GM12875 (cell line): ENCODE measurements at regions not wholly inside any gene's neighbourhood (a gene's known extent, or its start where the extent isn't known, plus 50 kb on each side); places are given as distances from the start of the nearest gene placed in this dataset.

ENCODE experiments used
- H3K4me3 ChIP-seq: one replicate; pipeline ENCODE4 v1.5.1; 2011; ENCODE audit warnings: low read depth, low read length, control low read depth
- TF ChIP-seq, protein P1 (sequence below): IDR thresholded peaks from 2 replicates; pipeline ENCODE4 v1.5.1; 2011; ENCODE audit warnings: low read depth, mild to moderate bottlenecking, control low read depth, inconsistent platforms, low read length, moderate library complexity, borderline replicate concordance; ENCODE audit not compliant: insufficient read depth

DNA sequence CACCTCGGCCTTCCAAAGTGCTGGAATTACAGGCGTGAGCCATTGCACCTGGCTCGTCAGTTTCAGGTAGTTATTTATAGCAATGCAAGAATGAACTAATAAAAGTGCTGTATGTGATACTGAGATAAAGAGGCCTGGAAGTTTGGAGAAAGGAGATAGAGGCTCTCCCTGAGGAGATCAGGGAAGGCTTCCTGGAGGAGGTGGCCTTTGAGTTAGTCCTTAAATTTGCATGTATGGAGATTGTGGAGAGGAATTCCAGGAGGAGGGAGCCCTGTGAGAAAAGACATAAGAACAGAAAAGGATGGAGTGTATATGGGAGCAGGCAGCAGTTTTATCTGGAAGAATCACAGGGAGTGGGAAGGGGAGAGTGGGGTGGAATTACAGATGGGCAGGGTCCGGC lies 276.6 kb upstream of the EEF2KMT start:
- TF ChIP-seq, protein P1, sequence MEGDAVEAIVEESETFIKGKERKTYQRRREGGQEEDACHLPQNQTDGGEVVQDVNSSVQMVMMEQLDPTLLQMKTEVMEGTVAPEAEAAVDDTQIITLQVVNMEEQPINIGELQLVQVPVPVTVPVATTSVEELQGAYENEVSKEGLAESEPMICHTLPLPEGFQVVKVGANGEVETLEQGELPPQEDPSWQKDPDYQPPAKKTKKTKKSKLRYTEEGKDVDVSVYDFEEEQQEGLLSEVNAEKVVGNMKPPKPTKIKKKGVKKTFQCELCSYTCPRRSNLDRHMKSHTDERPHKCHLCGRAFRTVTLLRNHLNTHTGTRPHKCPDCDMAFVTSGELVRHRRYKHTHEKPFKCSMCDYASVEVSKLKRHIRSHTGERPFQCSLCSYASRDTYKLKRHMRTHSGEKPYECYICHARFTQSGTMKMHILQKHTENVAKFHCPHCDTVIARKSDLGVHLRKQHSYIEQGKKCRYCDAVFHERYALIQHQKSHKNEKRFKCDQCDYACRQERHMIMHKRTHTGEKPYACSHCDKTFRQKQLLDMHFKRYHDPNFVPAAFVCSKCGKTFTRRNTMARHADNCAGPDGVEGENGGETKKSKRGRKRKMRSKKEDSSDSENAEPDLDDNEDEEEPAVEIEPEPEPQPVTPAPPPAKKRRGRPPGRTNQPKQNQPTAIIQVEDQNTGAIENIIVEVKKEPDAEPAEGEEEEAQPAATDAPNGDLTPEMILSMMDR, result no peak
- H3K4me3 ChIP-seq, result no peak overlapping the region

DNA sequence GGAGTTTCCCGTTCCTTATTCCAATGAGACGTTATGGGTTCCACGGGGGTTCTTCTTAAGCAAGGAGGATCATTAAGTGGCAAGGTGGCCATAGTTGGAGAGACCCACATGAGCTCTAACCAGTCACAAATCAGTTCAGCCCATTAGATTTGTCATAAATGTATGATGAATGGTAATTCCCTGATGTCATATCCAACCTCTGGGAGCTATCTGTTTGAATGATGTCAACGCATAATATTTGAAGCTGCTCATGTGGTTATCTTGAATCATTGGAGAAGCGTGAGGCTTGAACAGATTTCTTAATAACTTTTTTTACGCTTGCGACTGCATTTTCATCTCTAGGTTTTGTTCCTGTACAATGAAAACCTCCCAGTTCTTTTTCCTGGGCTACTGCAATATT lies 270.4 kb upstream of the EEF2KMT start:
- TF ChIP-seq, protein P1, result no peak
- no peak overlapping the region for H3K4me3 ChIP-seq

DNA sequence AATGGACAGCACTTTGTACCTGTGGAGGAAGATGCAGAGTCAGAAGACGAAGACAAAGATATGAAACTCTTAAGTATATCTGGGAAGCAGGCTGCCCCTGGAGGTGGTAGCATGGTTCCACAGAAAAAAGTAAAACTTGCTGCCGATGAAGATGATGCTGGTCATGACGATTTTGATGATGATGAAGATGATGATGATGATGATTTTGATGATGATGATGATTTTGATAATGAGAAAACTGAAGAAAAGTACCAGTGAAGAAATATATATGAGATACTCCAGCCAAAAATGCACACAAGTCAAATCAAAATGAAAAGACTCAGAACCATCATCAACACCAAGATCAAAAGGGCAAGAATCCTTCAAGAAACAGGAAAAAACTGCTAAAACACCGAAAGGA lies 268.5 kb upstream of the EEF2KMT start:
- TF ChIP-seq, protein P1, result no peak
- H3K4me3 ChIP-seq, result no peak overlapping the region

DNA sequence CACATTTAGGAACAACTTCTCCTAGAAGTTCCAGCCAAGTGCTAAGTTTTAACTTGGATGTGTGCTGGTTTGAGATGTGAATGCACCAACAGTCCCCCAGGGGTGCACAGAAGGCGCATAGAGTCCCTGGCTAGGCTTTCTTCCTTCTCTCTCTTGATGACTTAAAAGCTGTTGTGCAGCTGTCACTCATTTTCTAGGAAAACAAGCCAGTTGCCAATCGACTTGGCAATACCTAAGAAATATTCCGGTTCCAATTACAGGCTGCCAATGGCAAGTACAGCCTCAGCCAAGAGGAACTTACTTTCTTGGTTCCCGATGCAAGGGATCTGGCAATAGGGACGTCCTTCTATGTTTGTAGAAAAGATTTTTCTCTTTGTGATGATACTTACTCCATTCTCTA lies 266.6 kb upstream of the EEF2KMT start:
- H3K4me3 ChIP-seq, result no peak overlapping the region
- TF ChIP-seq, protein P1, result no peak

DNA sequence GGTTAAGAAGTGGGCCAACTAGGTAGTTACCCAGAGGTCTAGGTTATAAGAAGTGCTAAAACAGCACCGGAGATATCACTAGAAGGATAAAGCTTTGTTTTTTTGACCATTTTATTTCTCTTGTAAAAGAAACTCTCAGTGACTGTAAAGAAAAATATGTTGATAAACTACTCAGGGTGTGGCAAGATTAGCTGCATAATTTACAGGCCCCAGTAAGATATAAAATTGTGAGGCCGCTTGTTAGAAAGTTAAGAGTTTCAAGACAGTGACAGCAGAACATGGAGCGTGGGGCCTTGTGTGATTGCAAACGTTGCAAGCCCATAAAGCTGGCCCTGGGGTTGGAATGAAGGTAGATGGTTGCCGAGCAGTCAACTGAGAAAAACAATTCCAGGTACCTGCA lies 263.7 kb upstream of the EEF2KMT start:
- no peak overlapping the region for H3K4me3 ChIP-seq
- TF ChIP-seq, protein P1, result no peak

DNA sequence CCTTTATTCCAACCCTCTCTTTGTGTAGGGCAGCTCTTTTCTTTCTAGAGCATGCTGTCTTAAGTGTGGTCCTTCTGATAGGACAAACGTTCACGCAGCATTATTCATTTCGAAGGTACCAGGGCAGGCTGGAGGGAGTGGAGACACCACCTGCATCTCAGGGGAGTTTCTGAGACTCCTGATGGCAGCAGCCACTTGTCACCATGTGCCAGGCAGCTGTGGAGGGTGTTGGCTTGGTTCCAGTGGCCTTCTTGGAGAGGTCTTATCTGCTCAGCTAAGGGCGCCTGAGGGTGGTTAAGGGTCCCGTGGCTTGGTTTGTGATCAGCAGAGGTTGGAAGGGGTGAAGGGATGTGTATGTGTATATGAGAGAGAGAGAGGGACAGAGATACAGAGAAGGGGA lies 257.1 kb upstream of the EEF2KMT start:
- TF ChIP-seq, protein P1, result no peak
- no peak overlapping the region for H3K4me3 ChIP-seq

DNA sequence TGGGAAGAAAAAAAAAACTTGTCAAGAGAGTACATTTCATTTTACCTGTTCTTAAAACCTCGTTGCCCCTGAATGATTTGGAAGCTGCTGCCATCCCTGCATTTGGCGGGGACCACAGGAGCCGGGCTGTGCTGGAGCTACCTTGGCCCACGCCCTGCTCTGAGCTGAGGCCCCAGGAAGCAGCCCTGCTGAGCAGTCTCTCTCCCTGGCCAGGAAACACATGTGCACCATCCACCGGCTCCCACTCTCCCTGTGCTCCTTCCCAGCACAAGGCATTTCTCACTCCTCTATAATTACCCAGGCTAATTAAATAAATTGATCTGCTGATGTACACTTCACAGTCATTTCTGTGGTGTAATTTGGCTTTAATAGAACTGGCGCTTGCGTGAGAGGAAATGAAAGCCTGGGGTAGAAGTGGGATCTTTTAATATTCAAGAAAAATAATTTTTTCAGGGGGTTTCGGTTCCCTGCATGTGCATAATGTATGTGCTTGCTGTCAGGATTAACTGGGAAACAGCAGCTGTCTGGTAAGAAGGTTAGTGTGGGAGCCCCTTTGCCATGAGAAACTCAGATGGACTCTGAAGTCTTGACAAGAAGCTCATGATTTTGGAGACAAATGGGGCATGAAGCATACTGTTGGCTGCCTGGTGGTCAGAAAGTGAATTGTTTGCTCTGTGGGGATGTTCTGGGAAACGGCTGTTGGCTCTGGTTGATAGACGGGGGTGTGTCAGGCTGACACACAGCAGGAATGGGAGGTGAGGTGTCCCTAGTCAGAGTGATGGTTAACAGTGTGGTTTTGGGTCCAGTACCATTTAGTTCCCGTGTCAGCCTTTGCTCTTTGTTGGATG lies 252.3 kb upstream of the EEF2KMT start:
- TF ChIP-seq, protein P1, result no peak
- no peak overlapping the region for H3K4me3 ChIP-seq
